Parathyroid adenoma (tissue), 2 donors: ENCODE measurements at regions not wholly inside any gene's neighbourhood (a gene's known extent, or its start where the extent isn't known, plus 50 kb on each side); places are given as distances from the start of the nearest gene placed in this dataset.

Experiments
- H2AFZ ChIP-seq: fragments of 300-600 bp; sonication (generic); one replicate; pipeline ENCODE4 v1.7.0; 2017; ENCODE audit warnings: antibody characterized with exemption, mild to moderate bottlenecking
- H3K27ac ChIP-seq: fragments of 300-600 bp; sonication (generic); one replicate; pipeline ENCODE4 v1.7.0; 2017
- H3K27me3 ChIP-seq: fragments of 300-600 bp; sonication (generic); one replicate; pipeline ENCODE4 v1.7.0; 2017; ENCODE audit warnings: low read length; ENCODE audit not compliant: control insufficient read depth, insufficient read depth
- H3K36me3 ChIP-seq: fragments of 300-600 bp; sonication (generic); one replicate; pipeline ENCODE4 v1.7.0; 2017; ENCODE audit warnings: low read length; ENCODE audit not compliant: control insufficient read depth, insufficient read depth
- H3K4me1 ChIP-seq: fragments of 300-600 bp; sonication (generic); one replicate; pipeline ENCODE4 v1.7.0; 2017; ENCODE audit warnings: control low read depth
- H3K4me2 ChIP-seq: fragments of 300-600 bp; sonication (generic); one replicate; pipeline ENCODE4 v1.7.0; 2017; ENCODE audit warnings: low read length
- H3K4me3 ChIP-seq: fragments of 300-600 bp; sonication (generic); one replicate; pipeline ENCODE4 v1.7.0; 2017; ENCODE audit warnings: low read depth, low read length
- H3K79me2 ChIP-seq: fragments of 300-600 bp; sonication (generic); one replicate; pipeline ENCODE4 v1.7.0; 2017; ENCODE audit warnings: control low read depth
- H3K9ac ChIP-seq: fragments of 300-600 bp; sonication (generic); one replicate; pipeline ENCODE4 v1.7.0; 2017; ENCODE audit warnings: mild to moderate bottlenecking
- H3K9me3 ChIP-seq: fragments of 300-600 bp; sonication (generic); one replicate; pipeline ENCODE4 v1.7.0; 2017; ENCODE audit warnings: low read length; ENCODE audit not compliant: control insufficient read depth
- CTCF ChIP-seq: fragments of 300-600 bp; sonication (generic); IDR thresholded peaks from one replicate; pipeline ENCODE4 v1.7.0; 2017; ENCODE audit warnings: antibody characterized with exemption, mild to moderate bottlenecking
- donor health status: primary hyperparathyroidism.

- Histone ChIP-seq H3K79me2 (no peaks in the 10 kb centered on the region), H3K9me3 (no peaks in the 10 kb centered on the region), H3K36me3 (no peaks in the 10 kb centered on the region), H3K9ac (no peak overlapping the region), H3K4me3 (no peak overlapping the region), H3K4me2 (no peak overlapping the region), H2AFZ (no peak overlapping the region), H3K4me1 (no peaks in the 10 kb centered on the region), H3K27me3 (no peaks in the 10 kb centered on the region), H3K27ac (no peak overlapping the region)
- TF ChIP-seq CTCF: no peak
These were observed 172.6 kb downstream of the VEGFA start for GRCh38 chr6:43942616-43943015.

DNA sequence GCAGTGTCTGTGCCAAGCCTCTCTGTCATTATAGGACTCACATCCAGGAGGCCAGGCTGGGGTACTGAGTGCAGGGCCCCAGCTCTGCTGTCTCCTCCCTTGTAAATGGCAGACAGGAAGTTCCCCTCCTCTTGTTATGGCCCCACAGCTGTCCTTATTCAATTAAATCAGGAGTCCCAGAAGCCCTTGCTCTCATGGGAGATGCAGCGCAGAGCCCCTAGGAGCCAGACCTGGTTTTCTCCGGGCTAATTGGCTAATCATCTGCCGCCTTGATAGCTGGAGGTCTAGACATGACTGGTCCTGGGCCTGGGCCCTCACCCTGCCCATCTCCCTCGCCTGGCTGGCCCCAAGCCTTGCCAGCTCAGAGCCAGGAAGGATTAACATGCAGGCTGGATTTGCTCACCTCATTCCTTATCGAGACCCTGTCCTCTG, 172.0 kb downstream of the VEGFA start:
- Histone ChIP-seq H3K4me1 (peaks cover 2% of the 10 kb centered on the region), H2AFZ (no peak overlapping the region), H3K27ac (no peak overlapping the region), H3K9me3 (no peaks in the 10 kb centered on the region), H3K4me2 (no peak overlapping the region), H3K4me3 (no peak overlapping the region), H3K36me3 (no peaks in the 10 kb centered on the region), H3K9ac (no peak overlapping the region), H3K27me3 (no peaks in the 10 kb centered on the region), H3K79me2 (no peaks in the 10 kb centered on the region)
- TF ChIP-seq CTCF: no peak

DNA sequence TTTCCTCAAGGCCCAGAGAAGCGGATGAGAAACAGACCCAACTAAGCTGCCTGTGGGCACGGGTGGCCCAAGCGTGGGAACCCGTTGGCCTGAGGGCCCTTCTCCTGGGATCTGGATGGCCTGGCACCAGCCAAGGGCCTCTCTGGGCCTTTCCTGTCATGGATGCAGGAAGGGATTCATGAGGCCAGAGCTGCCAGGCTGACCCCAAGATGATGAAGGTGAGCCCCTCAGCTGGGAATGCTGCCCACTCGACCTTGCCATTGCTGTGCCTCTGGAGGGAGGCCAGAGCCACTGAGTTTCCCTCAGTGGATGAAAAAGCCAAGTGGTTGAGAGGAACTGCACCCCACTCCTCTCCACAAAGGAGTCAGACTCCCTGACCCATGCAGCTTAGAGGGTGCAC, 171.2 kb downstream of the VEGFA start:
- H3K27me3 ChIP-seq: no peaks in the 10 kb centered on the region
- H3K9me3 ChIP-seq: no peaks in the 10 kb centered on the region
- H3K4me1 ChIP-seq: peaks cover 3% of the 10 kb centered on the region
- H3K4me2 ChIP-seq: no peak overlapping the region
- H3K4me3 ChIP-seq: no peak overlapping the region
- no peak for TF ChIP-seq CTCF
- H3K36me3 ChIP-seq: no peaks in the 10 kb centered on the region
- H3K9ac ChIP-seq: no peak overlapping the region
- H3K79me2 ChIP-seq: no peaks in the 10 kb centered on the region
- no peak overlapping the region for H3K27ac ChIP-seq
- H2AFZ ChIP-seq: no peak overlapping the region

- Histone ChIP-seq H3K4me3 (no peak overlapping the region), H3K9me3 (no peaks in the 10 kb centered on the region), H2AFZ (no peak overlapping the region), H3K79me2 (no peaks in the 10 kb centered on the region), H3K36me3 (no peaks in the 10 kb centered on the region), H3K9ac (no peak overlapping the region), H3K4me1 (peaks cover 3% of the 10 kb centered on the region), H3K27me3 (no peaks in the 10 kb centered on the region), H3K4me2 (no peak overlapping the region), H3K27ac (no peak overlapping the region)
- TF ChIP-seq CTCF: no peak
These were observed 170.5 kb downstream of the VEGFA start for GRCh38 chr6:43940393-43941087.

DNA sequence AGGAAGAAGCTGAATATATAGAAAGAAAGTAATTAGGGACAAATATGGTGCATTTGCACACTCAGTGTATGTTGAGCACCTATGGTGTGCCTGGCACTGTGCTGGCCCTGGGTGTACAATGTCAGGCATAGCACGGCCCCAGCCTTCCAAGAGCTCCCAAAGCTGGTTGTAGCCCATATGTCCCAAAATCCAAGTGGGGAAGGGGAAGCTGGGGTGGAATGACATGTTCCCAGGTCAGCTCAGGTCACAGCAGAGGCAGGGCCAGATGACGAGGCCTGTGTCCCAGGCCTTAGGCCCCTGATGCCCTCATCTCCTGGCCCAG, 170.0 kb downstream of the VEGFA start:
- no peak overlapping the region for H3K4me3 ChIP-seq
- no peak overlapping the region for H2AFZ ChIP-seq
- H3K36me3 ChIP-seq: no peaks in the 10 kb centered on the region
- H3K9me3 ChIP-seq: no peaks in the 10 kb centered on the region
- no peaks in the 10 kb centered on the region for H3K79me2 ChIP-seq
- no peak overlapping the region for H3K9ac ChIP-seq
- H3K4me1 ChIP-seq: peaks cover 3% of the 10 kb centered on the region
- no peaks in the 10 kb centered on the region for H3K27me3 ChIP-seq
- H3K27ac ChIP-seq: no peak overlapping the region
- no peak overlapping the region for H3K4me2 ChIP-seq
- no peak for TF ChIP-seq CTCF
